Kidney epithelial cell (primary cell): ENCODE measurements at regions not wholly inside any gene's neighbourhood (a gene's known extent, or its start where the extent isn't known, plus 50 kb on each side); places are given as distances from the start of the nearest gene placed in this dataset.
A peak's percentile ranks its signal among the peaks of the same experiment; 100 is the strongest.
"Not testable (repeated sequence)": the region's sequence is repeated elsewhere in the genome, so short reads cannot be mapped to it uniquely, and the experiment has no call there.

Experiments used
- DNase-seq: peaks from one replicate; pipeline ENCODE4 v3.0.0-alpha.2; 2010; ENCODE audit warnings: low read depth
- H3K27me3 ChIP-seq: 2 replicates; pipeline ENCODE4 v1.6.0; 2011; ENCODE audit warnings: low read length; ENCODE audit not compliant: control insufficient read depth, insufficient read depth
- H3K36me3 ChIP-seq: 2 replicates; pipeline ENCODE4 v1.5.1; 2011; ENCODE audit warnings: low read length; ENCODE audit not compliant: control insufficient read depth, insufficient read depth
- H3K4me3 ChIP-seq: 2 replicates; pipeline ENCODE4 v1.5.1; 2011; ENCODE audit warnings: low read depth, mild to moderate bottlenecking, control low read depth, low read length
- TF ChIP-seq, protein P1 (sequence below): IDR thresholded peaks from 2 replicates; pipeline ENCODE4 v1.5.1; 2011; ENCODE audit warnings: mild to moderate bottlenecking, moderate library complexity, low read length, control low read depth, inconsistent platforms; ENCODE audit not compliant: insufficient read depth, poor library complexity, severe bottlenecking

DNA sequence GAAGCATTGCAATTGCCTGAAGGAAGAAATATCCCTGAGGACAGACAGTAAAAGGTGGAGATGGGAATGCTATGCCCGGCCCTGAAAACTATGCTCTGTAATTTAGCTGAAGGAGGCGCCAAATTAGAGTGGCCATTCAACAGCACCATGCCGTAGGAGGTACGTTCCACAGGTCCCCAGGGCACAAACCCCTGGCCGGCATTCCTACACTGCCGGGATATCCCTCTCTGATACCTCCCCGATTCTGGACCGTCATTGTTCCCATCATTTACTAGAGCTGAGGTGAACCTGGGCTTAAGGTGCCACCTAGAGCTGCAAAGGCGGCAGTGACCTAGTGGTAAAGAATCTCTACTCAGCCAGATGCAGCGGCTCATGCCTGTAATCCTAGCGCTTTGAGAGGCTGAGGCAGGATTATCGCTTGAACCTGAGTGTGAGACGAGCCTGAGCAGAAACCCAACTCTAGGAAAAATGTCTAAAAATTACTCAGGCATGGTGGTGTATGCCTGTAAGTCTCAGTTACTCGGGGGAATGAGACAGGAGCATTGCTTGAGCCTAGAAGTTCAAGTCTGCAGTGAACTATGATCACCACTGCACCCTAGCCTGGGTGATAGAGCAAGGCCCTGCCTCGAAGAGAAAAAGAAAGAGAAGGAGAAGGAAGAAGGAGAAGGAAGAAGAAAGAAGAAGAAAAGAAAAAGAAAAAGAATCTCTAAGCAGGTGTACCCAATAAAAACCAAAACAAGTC is 53.0 kb upstream of the TNKS2 start:
- H3K36me3 ChIP-seq: no peaks in the 10 kb centered on the region
- no peak overlapping the region for H3K4me3 ChIP-seq
- TF ChIP-seq, protein P1, sequence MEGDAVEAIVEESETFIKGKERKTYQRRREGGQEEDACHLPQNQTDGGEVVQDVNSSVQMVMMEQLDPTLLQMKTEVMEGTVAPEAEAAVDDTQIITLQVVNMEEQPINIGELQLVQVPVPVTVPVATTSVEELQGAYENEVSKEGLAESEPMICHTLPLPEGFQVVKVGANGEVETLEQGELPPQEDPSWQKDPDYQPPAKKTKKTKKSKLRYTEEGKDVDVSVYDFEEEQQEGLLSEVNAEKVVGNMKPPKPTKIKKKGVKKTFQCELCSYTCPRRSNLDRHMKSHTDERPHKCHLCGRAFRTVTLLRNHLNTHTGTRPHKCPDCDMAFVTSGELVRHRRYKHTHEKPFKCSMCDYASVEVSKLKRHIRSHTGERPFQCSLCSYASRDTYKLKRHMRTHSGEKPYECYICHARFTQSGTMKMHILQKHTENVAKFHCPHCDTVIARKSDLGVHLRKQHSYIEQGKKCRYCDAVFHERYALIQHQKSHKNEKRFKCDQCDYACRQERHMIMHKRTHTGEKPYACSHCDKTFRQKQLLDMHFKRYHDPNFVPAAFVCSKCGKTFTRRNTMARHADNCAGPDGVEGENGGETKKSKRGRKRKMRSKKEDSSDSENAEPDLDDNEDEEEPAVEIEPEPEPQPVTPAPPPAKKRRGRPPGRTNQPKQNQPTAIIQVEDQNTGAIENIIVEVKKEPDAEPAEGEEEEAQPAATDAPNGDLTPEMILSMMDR: peak; percentile 67
- no peaks in the 10 kb centered on the region for H3K27me3 ChIP-seq
- DNase-seq: peak; percentile 9

DNA sequence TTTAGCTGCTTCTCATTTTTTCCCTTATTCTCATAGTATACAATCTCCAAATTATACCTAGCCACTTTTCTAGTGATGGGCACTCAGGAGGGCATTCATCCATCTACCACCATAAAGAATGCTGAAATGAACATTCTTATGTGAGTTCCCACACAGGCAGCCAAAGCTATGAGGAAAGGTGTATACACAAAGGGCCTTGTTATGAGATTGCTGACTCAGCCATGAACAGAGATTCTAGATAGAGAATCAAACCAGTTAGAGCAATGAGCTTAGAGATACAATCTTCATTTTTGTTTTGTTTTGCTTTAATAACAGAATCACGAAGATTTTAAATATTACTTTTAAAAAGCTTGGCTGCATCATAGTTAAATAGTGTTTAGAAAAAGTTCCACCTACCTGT is 54.8 kb upstream of the TNKS2 start:
- TF ChIP-seq, protein P1: no peak
- no peaks in the 10 kb centered on the region for H3K27me3 ChIP-seq
- no peak overlapping the region for H3K4me3 ChIP-seq
- H3K36me3 ChIP-seq: no peaks in the 10 kb centered on the region
- DNase-seq: peak; percentile 7

DNA sequence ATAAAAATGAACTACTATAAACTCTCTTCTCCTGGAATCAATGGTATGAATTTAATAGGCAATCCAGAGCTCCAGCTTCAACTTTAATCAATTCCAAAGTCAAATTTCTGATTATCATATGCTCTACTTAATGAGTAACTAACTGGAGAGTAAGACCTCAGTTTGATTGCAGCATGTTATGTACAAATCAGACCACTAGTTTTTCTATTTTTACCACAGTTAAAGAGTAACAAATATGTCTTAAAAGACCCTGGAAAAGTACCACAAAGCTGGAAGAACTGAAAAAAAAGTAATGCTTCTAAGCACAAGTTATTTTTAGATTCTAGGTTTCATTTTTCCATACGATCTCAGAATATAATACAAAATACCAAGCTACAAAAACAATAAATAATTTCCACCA is 56.0 kb upstream of the TNKS2 start:
- no peaks in the 10 kb centered on the region for H3K27me3 ChIP-seq
- no peak overlapping the region for H3K4me3 ChIP-seq
- TF ChIP-seq, protein P1: no peak
- H3K36me3 ChIP-seq: no peaks in the 10 kb centered on the region
- no peak for DNase-seq

DNA sequence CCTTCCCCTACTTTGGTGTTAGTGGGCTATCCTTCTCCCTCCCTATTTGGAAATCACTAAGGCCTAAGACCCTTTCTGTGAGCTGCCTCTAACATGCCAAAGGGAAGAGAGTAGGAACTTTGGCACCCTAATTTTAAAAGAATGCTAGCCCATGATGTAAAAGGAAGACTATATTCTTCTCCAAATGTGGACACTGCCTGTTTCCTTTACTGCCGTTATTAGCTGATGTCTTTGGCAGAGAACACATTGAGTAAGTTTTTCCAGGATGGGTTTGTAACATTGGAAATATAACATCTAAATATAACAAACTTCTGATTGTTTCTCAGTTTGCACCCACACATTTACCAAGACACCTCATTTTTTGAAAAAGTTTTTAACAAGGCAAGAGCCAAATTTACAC is 56.9 kb upstream of the TNKS2 start:
- Histone ChIP-seq H3K27me3 (no peaks in the 10 kb centered on the region), H3K36me3 (no peaks in the 10 kb centered on the region), H3K4me3 (no peak overlapping the region)
- TF ChIP-seq, protein P1: no peak
- no peak for DNase-seq

DNA sequence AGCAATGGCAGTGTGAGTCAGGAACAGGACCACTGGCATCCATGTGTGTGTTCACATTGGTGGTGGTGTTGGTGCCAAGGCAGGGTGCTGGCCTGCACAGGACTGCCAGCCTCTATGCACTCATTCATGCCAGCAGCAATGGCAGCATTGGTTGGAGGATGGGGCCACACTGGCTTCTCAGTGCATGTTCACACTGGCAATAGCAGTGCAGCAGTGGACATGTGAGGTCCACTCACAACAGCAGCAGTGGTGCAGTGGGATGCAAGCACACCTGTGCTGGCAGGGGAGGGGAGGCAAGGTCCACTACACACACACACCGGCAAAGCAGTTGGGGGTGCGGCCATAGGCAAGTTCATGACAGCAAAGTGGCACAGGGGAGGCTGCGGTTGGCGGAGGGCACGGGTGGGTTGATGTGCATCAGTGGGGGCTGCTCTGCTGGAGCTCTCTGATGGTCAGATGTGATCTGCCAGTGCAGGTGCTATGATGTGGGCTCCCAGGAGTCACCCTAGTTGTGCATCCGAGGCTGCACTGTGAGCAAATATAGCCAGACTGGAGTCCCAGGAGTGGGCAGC is 57.8 kb upstream of the TNKS2 start:
- DNase-seq: no peak
- Histone ChIP-seq H3K36me3 (no peaks in the 10 kb centered on the region), H3K4me3 (no peak overlapping the region), H3K27me3 (no peaks in the 10 kb centered on the region)
- TF ChIP-seq, protein P1: no peak

DNA sequence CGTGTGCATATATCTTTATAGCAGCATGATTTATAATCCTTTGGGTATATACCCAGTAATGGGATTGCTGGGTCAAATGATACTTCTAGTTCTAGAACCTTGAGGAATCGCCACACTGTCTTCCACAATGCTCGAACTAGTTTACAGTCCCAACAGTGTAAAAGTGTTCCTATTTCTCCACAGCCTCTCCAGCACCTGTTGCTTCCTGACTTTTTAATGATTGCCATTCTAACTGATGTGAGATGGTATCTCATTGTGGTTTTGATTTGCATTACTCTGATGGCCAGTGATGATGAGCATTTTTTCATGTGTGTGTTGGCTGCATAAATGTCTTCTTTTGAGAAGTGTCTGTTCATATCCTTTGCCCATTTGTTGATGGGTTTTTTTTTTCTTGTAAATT is 66.0 kb upstream of the TNKS2 start:
- not testable (repeated sequence) for H3K27me3 ChIP-seq, H3K4me3 ChIP-seq, H3K36me3 ChIP-seq, DNase-seq

DNA sequence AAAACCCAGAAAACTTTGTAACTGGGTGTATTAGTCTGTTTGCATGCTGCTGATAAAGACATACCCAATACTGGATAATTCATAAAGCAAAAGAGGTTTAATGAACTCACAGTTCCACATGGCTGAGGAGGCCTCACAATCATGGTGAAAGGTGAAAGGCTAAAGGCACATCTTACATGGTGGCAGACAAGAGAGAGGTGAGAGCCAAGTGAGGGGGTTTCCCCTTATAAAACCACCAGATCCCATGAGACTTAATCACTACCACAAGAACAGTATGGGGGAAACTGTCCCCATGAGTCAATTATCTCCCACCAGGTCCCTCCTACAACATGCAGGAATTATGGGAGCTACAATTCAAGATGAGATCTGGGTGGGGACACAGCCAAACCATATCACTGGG is 68.9 kb upstream of the TNKS2 start:
- not testable (repeated sequence) for H3K36me3 ChIP-seq, DNase-seq, H3K27me3 ChIP-seq, H3K4me3 ChIP-seq
